HG03432 (cell line): ENCODE measurements at regions not wholly inside any gene's neighbourhood (a gene's known extent, or its start where the extent isn't known, plus 50 kb on each side); places are given as distances from the start of the nearest gene placed in this dataset.
"Not testable (repeated sequence)": the region's sequence is repeated elsewhere in the genome, so short reads cannot be mapped to it uniquely, and the experiment has no call there.

Experiments used
- ATAC-seq: cut with Tn5 transposase; IDR thresholded peaks from one replicate; pipeline ENCODE4 v1.9.1; 2021; ENCODE audit warnings: mild to moderate bottlenecking, moderate library complexity; ENCODE audit not compliant: unreplicated experiment

GRCh38 chr20:64327223-64327549 lies 71.6 kb downstream of the PCMTD2 start:
- ATAC-seq: not testable (repeated sequence)

- ATAC-seq: peak; percentile 67
These were observed 72.2 kb downstream of the PCMTD2 start for GRCh38 chr20:64327550-64328317.

- not testable (repeated sequence) for ATAC-seq
These were observed 73.2 kb downstream of the PCMTD2 start for GRCh38 chr20:64328595-64329250.

GRCh38 chr20:64332627-64333026 lies 77.1 kb downstream of the PCMTD2 start:
- not testable (repeated sequence) for ATAC-seq
